ENCODE measurements at regions not wholly inside any gene's neighbourhood (a gene's known extent, or its start where the extent isn't known, plus 50 kb on each side); places are given as distances from the start of the nearest gene placed in this dataset.

DNA sequence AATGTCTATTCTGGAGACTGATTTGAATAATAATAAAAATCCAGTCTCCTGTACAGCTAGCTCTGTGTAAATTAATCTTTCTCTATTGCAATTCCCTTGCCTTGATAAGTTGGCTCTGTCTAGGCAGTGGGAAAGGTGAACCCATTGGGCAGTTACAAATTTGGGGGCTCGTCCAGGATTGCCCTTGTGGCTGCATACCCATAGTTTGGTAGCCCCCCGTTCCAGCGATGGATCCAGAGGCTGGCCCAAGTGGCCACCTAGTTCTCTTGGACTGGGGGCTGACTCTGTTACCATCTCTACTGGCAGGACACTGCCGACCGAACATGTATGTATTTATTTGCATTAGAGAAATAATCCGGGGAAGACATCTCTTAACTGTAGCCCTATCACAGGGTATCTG is 326.2 kb upstream of the PDGFD start:
- Histone ChIP-seq H3K4me3 (ENCODE audit: low read depth, low read length) (no peak overlapping the region), H3K4me1 (ENCODE audit: control insufficient read depth, insufficient read depth, low read length) (no peaks in the 10 kb centered on the region), H3K27ac (ENCODE audit: extremely low read depth, low read depth, low read length) (no peak overlapping the region), H3K9me3 (ENCODE audit: control insufficient read depth, insufficient read depth, low read depth, low read length) (no peaks in the 10 kb centered on the region), H3K36me3 (ENCODE audit: control insufficient read depth in 2 of 2, insufficient read depth in 1 of 2, low read length in 2 of 2) (no peaks in the 10 kb centered on the region)
- POLR2A ChIA-PET = no interaction called here
- CTCF ChIA-PET = no interaction called here
- peak; percentile 50 for TF ChIP-seq SETDB1 (IDR thresholded peaks at IDR 0.05; ENCODE audit: insufficient read length, low read length)
- TF ChIP-seq, protein P1, sequence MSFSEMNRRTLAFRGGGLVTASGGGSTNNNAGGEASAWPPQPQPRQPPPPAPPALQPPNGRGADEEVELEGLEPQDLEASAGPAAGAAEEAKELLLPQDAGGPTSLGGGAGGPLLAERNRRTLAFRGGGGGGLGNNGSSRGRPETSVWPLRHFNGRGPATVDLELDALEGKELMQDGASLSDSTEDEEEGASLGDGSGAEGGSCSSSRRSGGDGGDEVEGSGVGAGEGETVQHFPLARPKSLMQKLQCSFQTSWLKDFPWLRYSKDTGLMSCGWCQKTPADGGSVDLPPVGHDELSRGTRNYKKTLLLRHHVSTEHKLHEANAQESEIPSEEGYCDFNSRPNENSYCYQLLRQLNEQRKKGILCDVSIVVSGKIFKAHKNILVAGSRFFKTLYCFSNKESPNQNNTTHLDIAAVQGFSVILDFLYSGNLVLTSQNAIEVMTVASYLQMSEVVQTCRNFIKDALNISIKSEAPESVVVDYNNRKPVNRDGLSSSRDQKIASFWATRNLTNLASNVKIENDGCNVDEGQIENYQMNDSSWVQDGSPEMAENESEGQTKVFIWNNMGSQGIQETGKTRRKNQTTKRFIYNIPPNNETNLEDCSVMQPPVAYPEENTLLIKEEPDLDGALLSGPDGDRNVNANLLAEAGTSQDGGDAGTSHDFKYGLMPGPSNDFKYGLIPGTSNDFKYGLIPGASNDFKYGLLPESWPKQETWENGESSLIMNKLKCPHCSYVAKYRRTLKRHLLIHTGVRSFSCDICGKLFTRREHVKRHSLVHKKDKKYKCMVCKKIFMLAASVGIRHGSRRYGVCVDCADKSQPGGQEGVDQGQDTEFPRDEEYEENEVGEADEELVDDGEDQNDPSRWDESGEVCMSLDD (tag by site-specific recombination; IDR thresholded peaks at IDR 0.05) = no peak
- no peak for TF ChIP-seq ZNF394 (tag by site-specific recombination; IDR thresholded peaks at IDR 0.05; ENCODE audit: borderline replicate concordance)
- no peak for TF ChIP-seq ZNF596 (tag by site-specific recombination; IDR thresholded peaks at IDR 0.05)

DNA sequence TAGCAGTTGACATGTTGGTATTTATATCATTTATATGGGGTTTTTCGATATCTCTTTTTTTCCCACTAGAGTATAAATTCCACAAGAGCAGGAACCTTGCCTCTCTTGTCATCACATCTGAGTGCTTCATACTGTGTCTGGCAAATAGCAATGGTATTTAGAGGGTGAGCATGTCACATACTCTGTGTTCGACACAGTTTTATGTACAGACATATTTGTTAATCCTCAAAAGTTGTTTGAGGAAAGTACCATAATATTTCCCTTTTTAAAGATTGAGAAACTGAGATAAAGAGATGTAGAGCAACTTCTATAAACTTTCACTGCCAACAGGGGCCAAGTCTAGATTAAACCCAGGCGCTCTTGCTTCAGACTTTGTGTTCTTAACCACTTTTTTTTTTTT is 324.6 kb upstream of the PDGFD start:
- H3K36me3 ChIP-seq (ENCODE audit: control insufficient read depth in 2 of 2, insufficient read depth in 1 of 2, low read length in 2 of 2) = no peaks in the 10 kb centered on the region
- POLR2A ChIA-PET = no interaction called here
- H3K4me1 ChIP-seq (ENCODE audit: control insufficient read depth, insufficient read depth, low read length) = no peaks in the 10 kb centered on the region
- no peak overlapping the region for H3K4me3 ChIP-seq (ENCODE audit: low read depth, low read length)
- TF ChIP-seq ZNF24 (tag by site-specific recombination; IDR thresholded peaks at IDR 0.05) = no peak
- TF ChIP-seq, protein P2, sequence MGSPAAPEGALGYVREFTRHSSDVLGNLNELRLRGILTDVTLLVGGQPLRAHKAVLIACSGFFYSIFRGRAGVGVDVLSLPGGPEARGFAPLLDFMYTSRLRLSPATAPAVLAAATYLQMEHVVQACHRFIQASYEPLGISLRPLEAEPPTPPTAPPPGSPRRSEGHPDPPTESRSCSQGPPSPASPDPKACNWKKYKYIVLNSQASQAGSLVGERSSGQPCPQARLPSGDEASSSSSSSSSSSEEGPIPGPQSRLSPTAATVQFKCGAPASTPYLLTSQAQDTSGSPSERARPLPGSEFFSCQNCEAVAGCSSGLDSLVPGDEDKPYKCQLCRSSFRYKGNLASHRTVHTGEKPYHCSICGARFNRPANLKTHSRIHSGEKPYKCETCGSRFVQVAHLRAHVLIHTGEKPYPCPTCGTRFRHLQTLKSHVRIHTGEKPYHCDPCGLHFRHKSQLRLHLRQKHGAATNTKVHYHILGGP (tag by site-specific recombination; IDR thresholded peaks at IDR 0.05) = no peak
- no peak for TF ChIP-seq ZNF433 (tag by site-specific recombination; IDR thresholded peaks at IDR 0.05; ENCODE audit: low read depth)
- TF ChIP-seq ZNF707 (tag by site-specific recombination; IDR thresholded peaks at IDR 0.05) = no peak
- no peak for TF ChIP-seq EGR2 (tag by site-specific recombination; IDR thresholded peaks at IDR 0.05; ENCODE audit: low read depth)
- TF ChIP-seq, protein P3, sequence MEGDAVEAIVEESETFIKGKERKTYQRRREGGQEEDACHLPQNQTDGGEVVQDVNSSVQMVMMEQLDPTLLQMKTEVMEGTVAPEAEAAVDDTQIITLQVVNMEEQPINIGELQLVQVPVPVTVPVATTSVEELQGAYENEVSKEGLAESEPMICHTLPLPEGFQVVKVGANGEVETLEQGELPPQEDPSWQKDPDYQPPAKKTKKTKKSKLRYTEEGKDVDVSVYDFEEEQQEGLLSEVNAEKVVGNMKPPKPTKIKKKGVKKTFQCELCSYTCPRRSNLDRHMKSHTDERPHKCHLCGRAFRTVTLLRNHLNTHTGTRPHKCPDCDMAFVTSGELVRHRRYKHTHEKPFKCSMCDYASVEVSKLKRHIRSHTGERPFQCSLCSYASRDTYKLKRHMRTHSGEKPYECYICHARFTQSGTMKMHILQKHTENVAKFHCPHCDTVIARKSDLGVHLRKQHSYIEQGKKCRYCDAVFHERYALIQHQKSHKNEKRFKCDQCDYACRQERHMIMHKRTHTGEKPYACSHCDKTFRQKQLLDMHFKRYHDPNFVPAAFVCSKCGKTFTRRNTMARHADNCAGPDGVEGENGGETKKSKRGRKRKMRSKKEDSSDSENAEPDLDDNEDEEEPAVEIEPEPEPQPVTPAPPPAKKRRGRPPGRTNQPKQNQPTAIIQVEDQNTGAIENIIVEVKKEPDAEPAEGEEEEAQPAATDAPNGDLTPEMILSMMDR (tag by site-specific recombination; IDR thresholded peaks at IDR 0.05) = no peak
- no peak for TF ChIP-seq ZNF19 (tag by site-specific recombination; IDR thresholded peaks at IDR 0.05; ENCODE audit: low read depth)
- TF ChIP-seq ZNF830 (tag by site-specific recombination; IDR thresholded peaks at IDR 0.05; ENCODE audit: low read depth) = no peak
- no peak for TF ChIP-seq GLI4 (tag by site-specific recombination; IDR thresholded peaks at IDR 0.05)
- TF ChIP-seq, protein P4, sequence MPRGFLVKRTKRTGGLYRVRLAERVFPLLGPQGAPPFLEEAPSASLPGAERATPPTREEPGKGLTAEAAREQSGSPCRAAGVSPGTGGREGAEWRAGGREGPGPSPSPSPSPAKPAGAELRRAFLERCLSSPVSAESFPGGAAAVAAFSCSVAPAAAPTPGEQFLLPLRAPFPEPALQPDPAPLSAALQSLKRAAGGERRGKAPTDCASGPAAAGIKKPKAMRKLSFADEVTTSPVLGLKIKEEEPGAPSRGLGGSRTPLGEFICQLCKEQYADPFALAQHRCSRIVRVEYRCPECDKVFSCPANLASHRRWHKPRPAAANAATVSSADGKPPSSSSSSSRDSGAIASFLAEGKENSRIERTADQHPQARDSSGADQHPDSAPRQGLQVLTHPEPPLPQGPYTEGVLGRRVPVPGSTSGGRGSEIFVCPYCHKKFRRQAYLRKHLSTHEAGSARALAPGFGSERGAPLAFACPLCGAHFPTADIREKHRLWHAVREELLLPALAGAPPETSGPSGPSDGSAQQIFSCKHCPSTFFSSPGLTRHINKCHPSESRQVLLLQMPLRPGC (tag by site-specific recombination; IDR thresholded peaks at IDR 0.05) = no peak
- TF ChIP-seq ZNF76 (tag by site-specific recombination; IDR thresholded peaks at IDR 0.05; ENCODE audit: borderline replicate concordance, low read depth) = no peak
- no peak for TF ChIP-seq ZNF302 (tag by site-specific recombination; IDR thresholded peaks at IDR 0.05; ENCODE audit: low read depth)
- no peak for TF ChIP-seq ZNF133 (tag by site-specific recombination; IDR thresholded peaks at IDR 0.05)
- TF ChIP-seq TCF7L2 (IDR thresholded peaks at IDR 0.05; ENCODE audit: borderline replicate concordance, low read depth, low read length) = no peak
- TF ChIP-seq ZNF223 (tag by site-specific recombination; IDR thresholded peaks at IDR 0.05) = no peak
- no peak for TF ChIP-seq ZNF423 (tag by site-specific recombination; IDR thresholded peaks at IDR 0.05)
- TF ChIP-seq ZNF501 (tag by site-specific recombination; IDR thresholded peaks at IDR 0.05) = no peak
- no peak for TF ChIP-seq ZNF600 (tag by site-specific recombination; IDR thresholded peaks at IDR 0.05)
- TF ChIP-seq, protein P5, sequence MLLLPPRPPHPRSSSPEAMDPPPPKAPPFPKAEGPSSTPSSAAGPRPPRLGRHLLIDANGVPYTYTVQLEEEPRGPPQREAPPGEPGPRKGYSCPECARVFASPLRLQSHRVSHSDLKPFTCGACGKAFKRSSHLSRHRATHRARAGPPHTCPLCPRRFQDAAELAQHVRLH (tag by site-specific recombination; IDR thresholded peaks at IDR 0.05) = no peak
- no peak for TF ChIP-seq ZNF777 (tag by site-specific recombination; IDR thresholded peaks at IDR 0.05; ENCODE audit: borderline replicate concordance)
- CTCF ChIA-PET = no interaction called here
- no peaks in the 10 kb centered on the region for H3K9me3 ChIP-seq (ENCODE audit: control insufficient read depth, insufficient read depth, low read depth, low read length)
- no peak overlapping the region for H3K27ac ChIP-seq (ENCODE audit: extremely low read depth, low read depth, low read length)

All from HEK293 (cell line).